ENCODE measurements at regions not wholly inside any gene's neighbourhood (a gene's known extent, or its start where the extent isn't known, plus 50 kb on each side); places are given as distances from the start of the nearest gene placed in this dataset.

- TF ChIP-seq CTCF (IDR thresholded peaks at IDR 0.05; ENCODE audit: control extremely low read depth in 1 of 3, insufficient read depth in 1 of 3, low read depth in 1 of 3, low read length in 3 of 3) (no peak), MAFK (IDR thresholded peaks at IDR 0.05; ENCODE audit: low read depth, low read length) (no peak), POLR2A (IDR thresholded peaks at IDR 0.05; ENCODE audit: control extremely low read depth in 1 of 2, low read depth in 2 of 2, low read length in 2 of 2) (no peak), USF2 (IDR thresholded peaks at IDR 0.05; ENCODE audit: low read length) (no peak), CHD1 (IDR thresholded peaks at IDR 0.05; ENCODE audit: low read depth, low read length) (no peak), TEAD4 (IDR thresholded peaks at IDR 0.05; ENCODE audit: low read depth, low read length) (no peak), TAF1 (IDR thresholded peaks at IDR 0.05; ENCODE audit: low read depth, low read length) (no peak), JUN (IDR thresholded peaks at IDR 0.05; ENCODE audit: low read depth, low read length) (no peak), POLR2AphosphoS5 (IDR thresholded peaks at IDR 0.05; ENCODE audit: low read depth, low read length) (no peak), KDM1A (IDR thresholded peaks at IDR 0.05; ENCODE audit: borderline replicate concordance, low read length) (no peak), PHF8 (conservative IDR thresholded peaks at IDR 0.05; ENCODE audit: low read depth, low read length) (no peak)
Measured at GRCh38 chr17:70454908-70455307, 285.6 kb downstream of the KCNJ2 start.
